ENCODE measurements at regions not wholly inside any gene's neighbourhood (a gene's known extent, or its start where the extent isn't known, plus 50 kb on each side); places are given as distances from the start of the nearest gene placed in this dataset.

DNA sequence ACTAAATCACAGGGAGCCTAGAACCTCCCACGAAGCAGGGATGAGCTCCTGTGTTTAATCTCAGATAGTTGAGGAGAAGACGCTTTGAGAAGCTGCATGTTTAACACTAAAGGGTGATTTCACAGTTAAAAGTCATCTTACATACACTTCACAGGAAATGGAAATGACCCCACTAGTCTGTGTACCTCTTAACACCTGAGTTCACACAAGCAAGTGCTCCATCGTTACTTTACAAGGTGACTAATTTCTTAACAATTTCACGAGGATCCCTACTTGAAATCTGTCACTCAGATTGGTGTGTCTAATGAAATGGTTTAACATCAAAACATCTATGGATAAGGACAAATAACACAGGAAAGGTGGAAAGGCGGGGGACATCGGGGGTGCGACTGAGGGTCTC lies 93.8 kb upstream of the RPS6KA2 start:
- Histone ChIP-seq H3K9ac (ENCODE audit: insufficient read length) (no peak overlapping the region), H3K27ac (no peak overlapping the region)
- no peak for DNase-seq (ENCODE audit: low read depth, low spot score)

GRCh38 chr6:166719019-166719418 lies 92.0 kb upstream of the RPS6KA2 start:
- no peaks in the 10 kb centered on the region for H3K9me3 ChIP-seq (ENCODE audit: low read depth, low read length)
- no peaks in the 10 kb centered on the region for H3K36me3 ChIP-seq (ENCODE audit: insufficient read depth, low read length)
- no peak overlapping the region for H3K27ac ChIP-seq
- no peak overlapping the region for H3K4me3 ChIP-seq
- no peak overlapping the region for H3K9ac ChIP-seq (ENCODE audit: insufficient read length)
- DNase-seq (ENCODE audit: low read depth, low spot score) = no peak
- TF ChIP-seq FOXP2 (optimal IDR thresholded peaks at IDR 0.05; ENCODE audit: control extremely low read depth, extremely low read length, insufficient read depth) (no peak), POLR2AphosphoS5 (IDR thresholded peaks at IDR 0.05; ENCODE audit: borderline replicate concordance, low read depth, low read length) (no peak), EZH2 (IDR thresholded peaks at IDR 0.05) (no peak)

More for the DNA sequence above, 93.8 kb upstream of the RPS6KA2 start:
- H3K36me3 ChIP-seq (ENCODE audit: insufficient read depth, low read length) = no peaks in the 10 kb centered on the region
- TF ChIP-seq FOXP2 (optimal IDR thresholded peaks at IDR 0.05; ENCODE audit: control extremely low read depth, extremely low read length, insufficient read depth) (no peak), EZH2 (IDR thresholded peaks at IDR 0.05) (no peak), POLR2AphosphoS5 (IDR thresholded peaks at IDR 0.05; ENCODE audit: borderline replicate concordance, low read depth, low read length) (no peak)
- H3K4me3 ChIP-seq = no peak overlapping the region
- H3K9me3 ChIP-seq (ENCODE audit: low read depth, low read length) = no peaks in the 10 kb centered on the region

GRCh38 chr6:166718516-166718915 lies 91.5 kb upstream of the RPS6KA2 start:
- TF ChIP-seq EZH2 (IDR thresholded peaks at IDR 0.05) (no peak), FOXP2 (optimal IDR thresholded peaks at IDR 0.05; ENCODE audit: control extremely low read depth, extremely low read length, insufficient read depth) (no peak), POLR2AphosphoS5 (IDR thresholded peaks at IDR 0.05; ENCODE audit: borderline replicate concordance, low read depth, low read length) (no peak)
- H3K9me3 ChIP-seq (ENCODE audit: low read depth, low read length) = no peaks in the 10 kb centered on the region

DNA sequence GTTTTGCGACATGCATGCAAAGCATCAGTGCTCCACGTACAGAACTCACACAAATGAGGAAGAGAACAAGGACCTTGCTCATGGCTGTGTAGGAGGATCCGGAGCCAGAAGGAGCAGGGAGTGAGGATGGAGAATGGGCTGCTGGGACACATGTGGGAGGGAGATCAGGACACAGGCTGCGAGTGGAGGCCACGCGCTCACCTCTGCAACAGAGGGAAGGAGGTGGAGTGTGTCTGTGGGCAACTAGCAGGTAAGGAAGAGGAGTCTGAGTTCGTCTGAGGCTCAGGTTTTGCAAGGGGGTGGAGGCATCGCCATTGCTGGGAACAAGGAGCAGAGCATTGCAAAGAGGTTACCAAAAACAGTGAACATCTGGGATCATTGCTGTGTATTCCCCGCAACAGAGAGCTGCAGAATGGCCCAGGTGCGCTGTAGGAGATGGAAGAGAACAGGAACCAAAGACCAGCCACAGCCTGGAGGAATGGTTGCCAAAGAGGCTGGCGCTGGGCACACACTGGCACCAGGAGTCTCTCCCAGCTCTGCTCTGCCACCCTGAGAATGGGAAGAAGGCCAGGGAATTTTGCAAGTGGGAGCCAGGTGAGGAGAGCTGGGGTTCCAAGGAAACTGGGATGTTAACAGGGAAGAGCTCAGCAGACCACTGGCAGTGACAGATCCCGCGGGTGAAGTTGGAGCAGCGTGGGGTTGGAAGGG lies 90.0 kb upstream of the RPS6KA2 start:
- Histone ChIP-seq H3K9me3 (ENCODE audit: low read depth, low read length) (no peaks in the 10 kb centered on the region), H3K4me3 (no peak overlapping the region), H3K9ac (ENCODE audit: insufficient read length) (no peak overlapping the region), H3K36me3 (ENCODE audit: insufficient read depth, low read length) (no peaks in the 10 kb centered on the region), H3K27ac (no peak overlapping the region)
- DNase-seq (ENCODE audit: low read depth, low spot score) = no peak
- TF ChIP-seq EZH2 (IDR thresholded peaks at IDR 0.05) (no peak), FOXP2 (optimal IDR thresholded peaks at IDR 0.05; ENCODE audit: control extremely low read depth, extremely low read length, insufficient read depth) (no peak), POLR2AphosphoS5 (IDR thresholded peaks at IDR 0.05; ENCODE audit: borderline replicate concordance, low read depth, low read length) (no peak)

More at GRCh38 chr6:166718516-166718915, 91.5 kb upstream of the RPS6KA2 start:
- Histone ChIP-seq H3K4me3 (no peak overlapping the region), H3K36me3 (ENCODE audit: insufficient read depth, low read length) (no peaks in the 10 kb centered on the region), H3K9ac (ENCODE audit: insufficient read length) (no peak overlapping the region), H3K27ac (no peak overlapping the region)
- DNase-seq (ENCODE audit: low read depth, low spot score) = no peak

- DNase-seq (ENCODE audit: low read depth, low spot score) = no peak
- TF ChIP-seq EZH2 (IDR thresholded peaks at IDR 0.05) = no peak
- TF ChIP-seq POLR2AphosphoS5 (IDR thresholded peaks at IDR 0.05; ENCODE audit: borderline replicate concordance, low read depth, low read length) = no peak
- no peak for TF ChIP-seq FOXP2 (optimal IDR thresholded peaks at IDR 0.05; ENCODE audit: control extremely low read depth, extremely low read length, insufficient read depth)
- Histone ChIP-seq H3K9ac (ENCODE audit: insufficient read length) (no peak overlapping the region), H3K9me3 (ENCODE audit: low read depth, low read length) (0 out of 2 replicates have a peak, but pooled peaks cover 4% of the 10 kb centered on the region), H3K36me3 (ENCODE audit: insufficient read depth, low read length) (no peaks in the 10 kb centered on the region), H3K4me3 (no peak overlapping the region), H3K27ac (no peak overlapping the region)
These were observed 88.9 kb upstream of the RPS6KA2 start for GRCh38 chr6:166715992-166716391.

DNA sequence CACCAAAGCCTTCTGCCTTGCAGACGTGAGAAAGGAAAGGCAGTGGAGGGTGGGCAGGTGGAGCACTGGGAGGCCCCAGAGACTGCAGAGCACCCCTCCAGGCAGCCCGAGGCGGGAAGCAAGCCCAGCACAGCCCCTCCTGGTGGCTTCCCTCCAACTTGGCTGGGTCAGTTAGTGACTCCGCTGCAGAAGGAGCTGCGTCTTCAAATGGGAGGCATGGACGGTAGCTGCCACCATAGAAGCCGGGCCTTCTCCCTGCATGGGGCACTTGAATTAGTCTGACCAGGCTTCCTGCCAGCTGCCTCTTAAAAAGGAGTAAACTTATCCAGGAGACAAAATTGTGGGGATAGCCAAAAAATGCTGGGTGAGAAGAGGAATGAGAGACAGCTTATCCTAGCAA lies 88.0 kb upstream of the RPS6KA2 start:
- Histone ChIP-seq H3K4me3 (no peak overlapping the region), H3K27ac (no peak overlapping the region), H3K36me3 (ENCODE audit: insufficient read depth, low read length) (no peaks in the 10 kb centered on the region), H3K9ac (ENCODE audit: insufficient read length) (no peak overlapping the region), H3K9me3 (ENCODE audit: low read depth, low read length) (0 out of 2 replicates have a peak, but pooled peaks cover 4% of the 10 kb centered on the region)
- no peak for DNase-seq (ENCODE audit: low read depth, low spot score)
- TF ChIP-seq POLR2AphosphoS5 (IDR thresholded peaks at IDR 0.05; ENCODE audit: borderline replicate concordance, low read depth, low read length) (no peak), EZH2 (IDR thresholded peaks at IDR 0.05) (no peak), FOXP2 (optimal IDR thresholded peaks at IDR 0.05; ENCODE audit: control extremely low read depth, extremely low read length, insufficient read depth) (no peak)

DNA sequence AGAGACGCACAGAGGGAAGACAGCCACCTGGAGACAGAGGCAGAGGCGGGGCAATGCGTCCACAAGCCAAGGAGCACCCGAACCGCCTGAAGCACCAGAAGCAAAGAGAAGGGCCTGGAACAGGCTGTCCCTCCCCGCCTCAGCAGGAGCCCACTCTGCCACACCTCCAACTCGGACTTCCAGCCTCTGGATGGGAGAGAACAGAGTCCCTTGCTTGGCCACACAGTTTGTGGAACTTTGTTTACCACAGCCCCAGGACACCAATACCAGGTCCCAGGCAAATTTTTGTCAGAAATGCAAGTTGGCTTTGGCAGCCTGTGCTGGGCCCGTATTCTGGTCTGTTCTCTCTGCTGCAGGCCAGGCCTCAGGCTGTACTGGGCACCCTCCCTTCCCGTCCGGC lies 87.5 kb upstream of the RPS6KA2 start:
- Histone ChIP-seq H3K4me3 (no peak overlapping the region), H3K9ac (ENCODE audit: insufficient read length) (no peak overlapping the region), H3K9me3 (ENCODE audit: low read depth, low read length) (0 out of 2 replicates have a peak, but pooled peaks cover 4% of the 10 kb centered on the region), H3K36me3 (ENCODE audit: insufficient read depth, low read length) (no peaks in the 10 kb centered on the region), H3K27ac (no peak overlapping the region)
- no peak for DNase-seq (ENCODE audit: low read depth, low spot score)
- TF ChIP-seq EZH2 (IDR thresholded peaks at IDR 0.05) = no peak
- TF ChIP-seq POLR2AphosphoS5 (IDR thresholded peaks at IDR 0.05; ENCODE audit: borderline replicate concordance, low read depth, low read length) = no peak
- TF ChIP-seq FOXP2 (optimal IDR thresholded peaks at IDR 0.05; ENCODE audit: control extremely low read depth, extremely low read length, insufficient read depth) = no peak

GRCh38 chr6:166714187-166714510 lies 87.1 kb upstream of the RPS6KA2 start:
- no peak overlapping the region for H3K9ac ChIP-seq (ENCODE audit: insufficient read length)
- H3K9me3 ChIP-seq (ENCODE audit: low read depth, low read length) = 0 out of 2 replicates have a peak, but pooled peaks cover 4% of the 10 kb centered on the region
- H3K27ac ChIP-seq = no peak overlapping the region
- no peak for DNase-seq (ENCODE audit: low read depth, low spot score)
- no peaks in the 10 kb centered on the region for H3K36me3 ChIP-seq (ENCODE audit: insufficient read depth, low read length)
- TF ChIP-seq FOXP2 (optimal IDR thresholded peaks at IDR 0.05; ENCODE audit: control extremely low read depth, extremely low read length, insufficient read depth) (no peak), EZH2 (IDR thresholded peaks at IDR 0.05) (no peak), POLR2AphosphoS5 (IDR thresholded peaks at IDR 0.05; ENCODE audit: borderline replicate concordance, low read depth, low read length) (no peak)
- no peak overlapping the region for H3K4me3 ChIP-seq
